HG03095 (cell line): ENCODE measurements at regions not wholly inside any gene's neighbourhood (a gene's known extent, or its start where the extent isn't known, plus 50 kb on each side); places are given as distances from the start of the nearest gene placed in this dataset.

Source experiments
- ATAC-seq: cut with Tn5 transposase; IDR thresholded peaks from one replicate; pipeline ENCODE4 v1.9.1; 2021; ENCODE audit warnings: moderate library complexity; ENCODE audit not compliant: unreplicated experiment

DNA sequence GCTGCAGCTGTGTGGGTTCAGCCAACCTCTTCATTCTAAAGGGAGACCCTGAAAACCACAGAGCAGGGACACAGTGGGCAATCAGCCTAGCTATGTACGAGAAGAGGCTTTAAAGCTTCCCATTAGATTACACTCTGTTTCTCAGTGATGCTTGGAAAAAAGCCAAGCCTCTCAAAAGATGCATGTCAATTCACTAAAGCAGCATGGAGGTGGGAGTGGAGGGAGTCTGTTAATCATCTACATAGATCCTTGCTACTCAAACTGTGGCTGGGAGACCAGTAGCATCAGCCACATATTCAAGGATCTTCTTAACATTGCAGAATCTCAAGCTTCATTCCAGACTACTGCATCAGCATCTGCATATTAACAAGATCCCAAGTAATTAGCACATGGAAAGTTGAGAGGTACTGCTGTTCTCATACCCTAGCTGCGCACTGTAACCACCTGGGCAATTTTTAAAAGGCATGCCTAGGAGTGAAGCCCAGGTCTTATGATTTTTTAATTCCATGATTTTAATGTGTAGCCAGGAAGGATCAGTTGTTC, 305.9 kb downstream of the PMP22 start:
- no peak for ATAC-seq

GRCh38 chr17:14953405-14953804, 311.7 kb downstream of the PMP22 start:
- ATAC-seq: no peak

- no peak for ATAC-seq
Observed at GRCh38 chr17:14950686-14951085, 314.4 kb downstream of the PMP22 start.

DNA sequence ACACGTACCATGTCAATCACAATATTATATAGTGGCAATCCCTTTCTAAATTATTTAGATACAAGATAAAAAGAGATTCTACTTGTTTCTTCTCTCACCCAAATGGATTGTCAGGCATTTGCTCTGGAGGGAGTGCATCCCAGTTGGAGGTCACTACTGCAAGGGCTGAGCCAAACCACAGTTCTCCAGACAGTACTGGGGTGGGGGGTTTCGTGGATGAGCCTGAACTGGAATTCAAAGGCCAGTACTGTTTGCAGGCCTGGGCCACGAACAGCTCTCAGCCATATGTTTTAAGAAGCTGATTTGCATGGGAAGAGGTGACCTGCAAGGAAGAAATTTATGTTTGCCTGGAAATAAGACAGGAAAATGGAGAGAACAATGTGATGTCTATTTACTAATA, 314.9 kb downstream of the PMP22 start:
- ATAC-seq: no peak

- no peak for ATAC-seq
Observed at GRCh38 chr17:14947671-14948070, 317.5 kb downstream of the PMP22 start.

DNA sequence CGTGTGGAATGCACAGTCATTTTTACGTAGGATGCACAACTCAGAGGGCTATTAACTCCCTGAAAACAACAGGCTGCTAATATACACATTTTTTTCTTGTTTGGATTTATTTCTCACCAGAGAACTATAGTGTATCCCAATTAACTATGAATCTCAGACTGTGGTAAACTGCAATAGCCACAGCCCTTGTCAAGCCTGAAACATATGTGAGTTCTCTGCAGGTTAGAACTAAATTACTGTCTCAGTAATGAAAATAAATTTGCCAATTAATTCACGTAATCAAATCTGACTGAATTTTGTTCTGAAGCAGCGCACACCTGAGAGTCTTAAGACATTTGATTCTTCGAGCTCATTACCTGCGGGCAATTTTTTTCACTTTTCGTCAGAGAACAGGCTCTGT, 318.6 kb downstream of the PMP22 start:
- no peak for ATAC-seq

DNA sequence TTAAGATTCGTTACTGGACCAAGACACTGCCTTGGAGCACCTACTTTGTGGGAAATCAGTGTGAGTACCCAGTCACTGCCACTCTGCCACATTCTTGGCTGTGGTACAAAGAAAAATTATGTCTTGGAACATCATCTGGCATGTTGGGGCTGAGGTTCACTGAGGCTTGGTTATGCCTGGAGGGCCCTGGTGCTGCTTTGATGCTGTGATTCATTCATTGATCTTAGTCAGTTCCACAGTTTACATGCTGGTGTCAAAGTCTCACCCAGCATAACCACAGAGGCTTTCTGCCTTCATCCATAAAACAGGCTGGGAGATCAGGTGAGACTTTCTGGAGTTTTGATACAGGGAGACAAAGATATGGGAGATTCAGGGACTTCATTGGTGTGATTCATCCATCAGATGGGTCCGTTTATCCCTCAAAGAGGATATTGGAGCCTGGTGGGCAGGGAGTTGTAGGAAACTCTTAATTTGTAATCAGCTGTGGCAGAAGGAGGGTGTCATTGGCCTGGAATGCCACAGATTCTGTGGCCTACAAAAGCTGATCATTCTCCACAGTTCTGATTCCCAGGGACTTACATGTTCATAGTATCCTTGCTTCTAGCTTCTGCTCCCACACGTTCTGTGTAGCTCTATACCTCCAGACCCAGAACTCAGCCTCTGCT, 322.5 kb downstream of the PMP22 start:
- no peak for ATAC-seq

DNA sequence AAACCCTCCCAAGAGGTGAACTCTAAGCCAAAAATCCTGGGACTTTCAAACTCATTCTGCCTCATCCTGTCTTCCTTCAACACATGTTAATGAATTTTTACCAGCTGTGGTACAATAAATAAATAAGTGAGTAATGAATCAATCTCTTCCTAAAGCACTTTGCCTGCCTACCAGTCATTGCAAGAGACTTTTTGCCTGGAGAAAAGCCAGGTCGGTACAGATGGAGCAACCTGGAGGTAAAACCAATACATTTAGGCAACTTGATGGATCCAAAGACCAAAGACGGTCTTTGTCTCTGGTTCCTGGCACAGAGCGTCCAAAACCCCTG, 324.2 kb downstream of the PMP22 start:
- no peak for ATAC-seq

- ATAC-seq: no peak
Observed at GRCh38 chr17:14940108-14940937, 324.8 kb downstream of the PMP22 start.

GRCh38 chr17:14935845-14936485, 329.2 kb downstream of the PMP22 start:
- no peak for ATAC-seq

GRCh38 chr17:14935139-14935841, 329.8 kb downstream of the PMP22 start:
- no peak for ATAC-seq

DNA sequence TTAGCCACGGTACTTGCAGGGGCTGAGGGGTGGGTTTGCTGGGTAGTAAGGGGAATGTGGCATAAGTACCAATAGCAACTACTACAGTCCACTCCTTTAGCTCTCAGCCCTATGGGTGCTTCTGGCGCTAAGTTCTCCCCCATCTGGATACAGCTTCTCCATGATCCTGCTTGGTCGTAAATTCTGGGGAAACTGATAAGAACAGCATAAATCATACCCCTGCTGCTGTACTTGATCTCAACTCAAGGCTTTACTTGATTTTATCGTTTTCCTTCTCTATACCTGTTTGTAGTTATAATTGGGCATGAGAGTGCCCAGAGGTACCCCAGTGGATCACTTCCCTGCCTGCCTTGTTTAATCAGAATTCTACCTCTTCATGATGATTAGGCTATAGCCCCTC, 331.4 kb downstream of the PMP22 start:
- no peak for ATAC-seq

GRCh38 chr17:14926526-14927122, 338.5 kb downstream of the PMP22 start:
- no peak for ATAC-seq

GRCh38 chr17:14926073-14926472, 339.1 kb downstream of the PMP22 start:
- ATAC-seq: no peak

DNA sequence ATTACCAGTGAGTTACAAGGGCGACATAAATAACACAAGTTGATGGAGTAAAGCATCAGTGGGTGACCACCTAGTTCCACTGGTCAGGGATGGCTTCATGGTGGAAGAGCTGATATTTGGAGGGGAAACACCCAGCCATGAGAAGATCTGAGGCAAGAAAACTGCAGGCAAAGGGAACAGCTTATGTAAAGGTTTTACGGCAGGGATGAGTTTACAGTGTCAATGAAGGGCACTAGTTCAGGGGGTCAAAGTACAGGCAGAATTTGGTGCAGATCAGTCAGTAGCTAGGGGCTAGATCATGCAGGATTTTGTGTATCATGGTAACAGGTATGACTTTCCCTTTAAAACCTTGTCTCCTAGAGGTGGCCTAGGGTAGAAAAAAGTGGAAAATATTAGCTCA, 339.6 kb downstream of the PMP22 start:
- ATAC-seq: no peak

DNA sequence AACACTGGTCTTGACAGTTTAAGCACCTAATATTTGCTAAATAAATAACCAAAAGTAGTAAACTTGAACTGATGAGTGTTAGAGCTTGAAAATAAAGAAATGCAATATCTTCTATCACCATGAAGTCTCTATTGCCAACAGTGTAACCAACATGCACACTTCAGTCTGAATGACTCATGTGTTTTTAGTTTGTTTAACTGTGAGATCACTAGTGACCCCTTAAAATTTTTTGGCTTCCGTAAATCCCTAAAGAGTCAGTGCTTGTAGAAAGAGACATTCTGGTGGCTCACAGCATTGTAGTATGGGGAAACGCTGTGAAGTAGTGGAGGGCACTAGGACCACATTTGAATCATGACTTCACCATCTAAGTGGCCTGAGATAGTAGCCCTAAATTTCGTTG, 341.1 kb downstream of the PMP22 start:
- ATAC-seq: no peak

GRCh38 chr17:14922411-14922810, 342.7 kb downstream of the PMP22 start:
- ATAC-seq: no peak

DNA sequence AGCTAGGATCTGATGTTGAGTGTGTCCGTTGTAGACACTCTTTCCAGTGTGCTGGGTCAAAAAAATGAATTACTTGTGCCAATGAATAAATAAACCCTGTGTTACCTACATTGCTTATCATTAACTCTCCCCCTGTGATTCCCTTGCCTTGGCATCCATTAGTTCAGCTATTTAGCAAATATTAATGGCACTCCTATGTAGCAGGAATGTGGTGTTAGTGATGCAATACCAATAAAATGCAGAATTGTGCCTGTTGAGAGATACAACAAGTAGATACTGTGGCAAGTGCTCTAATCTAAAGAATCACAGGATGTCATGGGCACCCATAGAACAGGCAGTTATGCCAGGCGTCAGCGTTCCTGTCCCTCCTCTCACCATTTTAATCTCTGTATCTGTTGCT, 343.2 kb downstream of the PMP22 start:
- no peak for ATAC-seq

GRCh38 chr17:14919631-14920213, 345.4 kb downstream of the PMP22 start:
- ATAC-seq: no peak

- no peak for ATAC-seq
Observed at GRCh38 chr17:14919094-14919493, 346.0 kb downstream of the PMP22 start.

DNA sequence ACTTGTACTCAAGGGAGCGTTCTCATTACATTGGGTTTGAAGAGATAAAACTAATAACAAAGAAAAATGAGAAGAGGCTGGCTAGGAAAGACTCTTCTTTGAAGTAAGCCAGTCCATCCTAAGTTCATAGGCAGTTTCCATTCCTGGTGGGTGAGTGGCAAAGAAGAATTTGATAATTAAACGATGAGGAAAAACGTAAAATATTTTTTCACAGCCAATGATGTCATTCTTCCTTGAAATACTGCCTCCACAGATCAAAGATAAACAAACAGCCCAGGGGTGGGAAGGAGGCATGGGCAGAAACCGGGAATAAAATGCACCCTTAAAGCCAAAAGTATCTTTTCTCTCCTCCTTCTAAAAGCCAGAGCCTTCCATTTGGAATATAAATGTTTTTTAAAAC, 346.6 kb downstream of the PMP22 start:
- ATAC-seq: no peak
